Panc1 (cell line): ENCODE measurements at regions not wholly inside any gene's neighbourhood (a gene's known extent, or its start where the extent isn't known, plus 50 kb on each side); places are given as distances from the start of the nearest gene placed in this dataset.

ENCODE experiments used
- TCF7L2 ChIP-seq: IDR thresholded peaks from 2 replicates; pipeline ENCODE4 v1.6.1; 2011; ENCODE audit warnings: mild to moderate bottlenecking, low read depth, low read length, inconsistent platforms
- TF ChIP-seq, protein P1 (sequence below): fragments of 450-650 bp; IDR thresholded peaks from 2 replicates; pipeline ENCODE4 v1.5.1; 2017; ENCODE audit warnings: mild to moderate bottlenecking

DNA sequence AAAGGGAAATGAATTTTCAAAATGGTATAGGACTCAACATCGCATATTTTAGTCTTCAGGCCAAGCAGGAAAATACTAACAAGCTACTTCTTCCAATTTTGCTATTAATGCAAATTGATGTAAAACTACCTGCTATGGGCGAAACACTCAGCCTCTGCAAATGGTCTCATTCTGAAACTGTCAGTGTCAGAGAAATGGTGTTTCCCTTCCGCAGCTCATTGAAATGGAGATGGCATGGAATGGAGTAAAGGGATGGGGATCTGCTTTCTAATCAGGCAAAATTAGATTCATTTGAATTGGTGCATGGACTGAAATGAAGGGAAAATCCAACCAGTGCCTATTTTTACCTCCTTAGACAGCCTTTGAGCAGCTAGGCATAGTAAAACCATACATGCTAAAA is 80.4 kb upstream of the EEA1 start:
- TF ChIP-seq, protein P1, sequence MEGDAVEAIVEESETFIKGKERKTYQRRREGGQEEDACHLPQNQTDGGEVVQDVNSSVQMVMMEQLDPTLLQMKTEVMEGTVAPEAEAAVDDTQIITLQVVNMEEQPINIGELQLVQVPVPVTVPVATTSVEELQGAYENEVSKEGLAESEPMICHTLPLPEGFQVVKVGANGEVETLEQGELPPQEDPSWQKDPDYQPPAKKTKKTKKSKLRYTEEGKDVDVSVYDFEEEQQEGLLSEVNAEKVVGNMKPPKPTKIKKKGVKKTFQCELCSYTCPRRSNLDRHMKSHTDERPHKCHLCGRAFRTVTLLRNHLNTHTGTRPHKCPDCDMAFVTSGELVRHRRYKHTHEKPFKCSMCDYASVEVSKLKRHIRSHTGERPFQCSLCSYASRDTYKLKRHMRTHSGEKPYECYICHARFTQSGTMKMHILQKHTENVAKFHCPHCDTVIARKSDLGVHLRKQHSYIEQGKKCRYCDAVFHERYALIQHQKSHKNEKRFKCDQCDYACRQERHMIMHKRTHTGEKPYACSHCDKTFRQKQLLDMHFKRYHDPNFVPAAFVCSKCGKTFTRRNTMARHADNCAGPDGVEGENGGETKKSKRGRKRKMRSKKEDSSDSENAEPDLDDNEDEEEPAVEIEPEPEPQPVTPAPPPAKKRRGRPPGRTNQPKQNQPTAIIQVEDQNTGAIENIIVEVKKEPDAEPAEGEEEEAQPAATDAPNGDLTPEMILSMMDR, result no peak
- no peak for TF ChIP-seq TCF7L2
